ENCODE measurements at regions not wholly inside any gene's neighbourhood (a gene's known extent, or its start where the extent isn't known, plus 50 kb on each side); places are given as distances from the start of the nearest gene placed in this dataset.

DNA sequence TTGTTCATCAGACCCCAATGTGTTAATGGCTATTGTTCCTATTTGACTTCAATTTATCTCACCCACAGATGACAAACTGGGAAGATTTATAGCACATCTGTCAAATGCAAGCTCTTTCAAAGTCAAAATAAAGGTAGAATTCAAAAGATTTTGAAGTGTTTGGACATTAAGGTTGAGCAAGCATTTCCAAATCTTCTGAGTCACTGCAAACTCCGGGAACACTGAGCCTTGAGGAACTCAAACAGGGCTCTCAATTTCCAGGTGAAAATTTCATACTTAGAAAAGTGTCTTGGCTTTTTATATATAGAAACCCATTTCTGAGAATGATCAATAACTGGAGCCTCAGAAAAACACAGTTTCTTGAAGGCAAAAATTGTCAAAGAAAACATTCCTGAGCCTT lies 199.5 kb upstream of the IGFBP7 start:
- H3K4me3 Mint-ChIP-seq = no peak overlapping the region
- Histone ChIP-seq H2BK20ac (ENCODE audit: low read depth, low read length, poor library complexity, severe bottlenecking) (no peak overlapping the region), H3K79me2 (ENCODE audit: insufficient read depth, low read length) (no peaks in the 10 kb centered on the region), H2AK5ac (ENCODE audit: insufficient read length, low read length) (no peak overlapping the region), H3K23me2 (ENCODE audit: insufficient read length, low read depth, low read length, poor library complexity, severe bottlenecking) (no peaks in the 10 kb centered on the region), H3K56ac (ENCODE audit: insufficient read length, low read depth, low read length) (no peak overlapping the region), H3K9ac (ENCODE audit: extremely low read depth, insufficient read length, low read length) (no peak overlapping the region), H3K27me3 (ENCODE audit: insufficient read depth, low read length) (no peaks in the 10 kb centered on the region), H3K23ac (ENCODE audit: insufficient read length, low read depth, low read length) (no peak overlapping the region), H2BK15ac (ENCODE audit: low read depth, low read length) (no peak overlapping the region), H2AFZ (ENCODE audit: low read length) (no peak overlapping the region), H3K27ac (ENCODE audit: insufficient read length, low read depth, low read length) (no peak overlapping the region), H3K18ac (ENCODE audit: insufficient read length, low read depth, low read length) (no peak overlapping the region), H4K20me1 (ENCODE audit: control insufficient read depth, insufficient read depth, insufficient read length) (no peaks in the 10 kb centered on the region), H3K4me2 (ENCODE audit: insufficient read depth, insufficient read length, low read length) (no peak overlapping the region), H2BK5ac (ENCODE audit: insufficient read length, low read length) (no peak overlapping the region), H4K5ac (ENCODE audit: insufficient read length, low read depth, low read length) (no peak overlapping the region), H4K91ac (ENCODE audit: insufficient read length, low read depth, low read length) (no peak overlapping the region), H3T11ph (ENCODE audit: low read length) (no peak overlapping the region), H4K8ac (replicated peaks; ENCODE audit: insufficient read length, low read depth, low read length) (no peak overlapping the region), H3K9me3 (ENCODE audit: control insufficient read depth, low read depth, low read length) (no peaks in the 10 kb centered on the region), H3K14ac (ENCODE audit: insufficient read depth, low read length) (no peak overlapping the region), H2BK12ac (ENCODE audit: insufficient read length, low read depth, low read length) (no peak overlapping the region), H3K4me1 (ENCODE audit: insufficient read depth, low read length) (no peaks in the 10 kb centered on the region; the same call in 1 of the 2 replicates), H2BK120ac (ENCODE audit: low read depth, low read length, poor library complexity, severe bottlenecking) (no peak overlapping the region), H3K79me1 (ENCODE audit: insufficient read depth, low read depth, low read length, poor library complexity, severe bottlenecking) (no peaks in the 10 kb centered on the region), H3K4ac (ENCODE audit: low read depth, low read length) (no peak overlapping the region)
- DNase-seq = no peak
- TF ChIP-seq, protein P1, sequence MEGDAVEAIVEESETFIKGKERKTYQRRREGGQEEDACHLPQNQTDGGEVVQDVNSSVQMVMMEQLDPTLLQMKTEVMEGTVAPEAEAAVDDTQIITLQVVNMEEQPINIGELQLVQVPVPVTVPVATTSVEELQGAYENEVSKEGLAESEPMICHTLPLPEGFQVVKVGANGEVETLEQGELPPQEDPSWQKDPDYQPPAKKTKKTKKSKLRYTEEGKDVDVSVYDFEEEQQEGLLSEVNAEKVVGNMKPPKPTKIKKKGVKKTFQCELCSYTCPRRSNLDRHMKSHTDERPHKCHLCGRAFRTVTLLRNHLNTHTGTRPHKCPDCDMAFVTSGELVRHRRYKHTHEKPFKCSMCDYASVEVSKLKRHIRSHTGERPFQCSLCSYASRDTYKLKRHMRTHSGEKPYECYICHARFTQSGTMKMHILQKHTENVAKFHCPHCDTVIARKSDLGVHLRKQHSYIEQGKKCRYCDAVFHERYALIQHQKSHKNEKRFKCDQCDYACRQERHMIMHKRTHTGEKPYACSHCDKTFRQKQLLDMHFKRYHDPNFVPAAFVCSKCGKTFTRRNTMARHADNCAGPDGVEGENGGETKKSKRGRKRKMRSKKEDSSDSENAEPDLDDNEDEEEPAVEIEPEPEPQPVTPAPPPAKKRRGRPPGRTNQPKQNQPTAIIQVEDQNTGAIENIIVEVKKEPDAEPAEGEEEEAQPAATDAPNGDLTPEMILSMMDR (conservative IDR thresholded peaks at IDR 0.05) = no peak
- no peaks in the 10 kb centered on the region for H3K36me3 Mint-ChIP-seq (ENCODE audit: insufficient read depth in 1 of 3, low read depth in 3 of 3)
- H3K4me1 Mint-ChIP-seq = peaks cover 9 to 14% of the 10 kb centered on the region in 2 experiments
- H3K27me3 Mint-ChIP-seq (ENCODE audit: low read depth) = no peaks in the 10 kb centered on the region
- no CpG with 5 or more reads among the region's 1 CpG for WGBS (ENCODE audit: extremely low coverage, insufficient read length, low lambda C conversion rate)
- no peak overlapping the region for H3K27ac Mint-ChIP-seq
- no peaks in the 10 kb centered on the region for H3K9me3 Mint-ChIP-seq
